OCI-LY1 (cell line): ENCODE measurements at regions not wholly inside any gene's neighbourhood (a gene's known extent, or its start where the extent isn't known, plus 50 kb on each side); places are given as distances from the start of the nearest gene placed in this dataset.

Source experiments
- CTCF ChIP-seq: fragments of 200-600 bp; sonication (generic), shearing (Covaris generic); IDR thresholded peaks from 2 replicates; pipeline ENCODE4 v1.5.1; 2017; ENCODE audit warnings: mild to moderate bottlenecking, antibody characterized with exemption, low read length, moderate library complexity, mixed read lengths
- EZH2 ChIP-seq: fragments of 200-600 bp; sonication (generic), shearing (Covaris generic); IDR thresholded peaks from 2 replicates; pipeline ENCODE4 v1.8.0; 2017; ENCODE audit warnings: borderline replicate concordance, mixed run types, mild to moderate bottlenecking, antibody characterized with exemption, low read length, moderate library complexity, mixed read lengths

GRCh38 chr2:146584316-146584715 is 1260.5 kb upstream of the ACVR2A start:
- TF ChIP-seq CTCF (no peak), EZH2 (no peak)
